NB4 (cell line): ENCODE measurements at regions not wholly inside any gene's neighbourhood (a gene's known extent, or its start where the extent isn't known, plus 50 kb on each side); places are given as distances from the start of the nearest gene placed in this dataset.
"Not testable (repeated sequence)": the region's sequence is repeated elsewhere in the genome, so short reads cannot be mapped to it uniquely, and the experiment has no call there.

Experiments used
- MAX ChIP-seq: IDR thresholded peaks from 2 replicates; pipeline ENCODE4 v1.6.1; 2011; ENCODE audit warnings: low read depth, low read length
- MYC ChIP-seq: IDR thresholded peaks from 2 replicates; pipeline ENCODE4 v1.6.1; 2011; ENCODE audit warnings: low read depth, low read length
- POLR2A ChIP-seq: IDR thresholded peaks from 2 replicates; pipeline ENCODE4 v1.6.1; 2011; ENCODE audit warnings: mild to moderate bottlenecking; ENCODE audit not compliant: insufficient read length; ENCODE audit errors: extremely low read depth
- TF ChIP-seq, protein P1 (sequence below): IDR thresholded peaks from one replicate; pipeline ENCODE4 v1.5.1; 2012; ENCODE audit warnings: low read depth, low read length

GRCh38 chr13:78866076-78866475 is 207.1 kb upstream of the OBI1 start:
- TF ChIP-seq, protein P1, sequence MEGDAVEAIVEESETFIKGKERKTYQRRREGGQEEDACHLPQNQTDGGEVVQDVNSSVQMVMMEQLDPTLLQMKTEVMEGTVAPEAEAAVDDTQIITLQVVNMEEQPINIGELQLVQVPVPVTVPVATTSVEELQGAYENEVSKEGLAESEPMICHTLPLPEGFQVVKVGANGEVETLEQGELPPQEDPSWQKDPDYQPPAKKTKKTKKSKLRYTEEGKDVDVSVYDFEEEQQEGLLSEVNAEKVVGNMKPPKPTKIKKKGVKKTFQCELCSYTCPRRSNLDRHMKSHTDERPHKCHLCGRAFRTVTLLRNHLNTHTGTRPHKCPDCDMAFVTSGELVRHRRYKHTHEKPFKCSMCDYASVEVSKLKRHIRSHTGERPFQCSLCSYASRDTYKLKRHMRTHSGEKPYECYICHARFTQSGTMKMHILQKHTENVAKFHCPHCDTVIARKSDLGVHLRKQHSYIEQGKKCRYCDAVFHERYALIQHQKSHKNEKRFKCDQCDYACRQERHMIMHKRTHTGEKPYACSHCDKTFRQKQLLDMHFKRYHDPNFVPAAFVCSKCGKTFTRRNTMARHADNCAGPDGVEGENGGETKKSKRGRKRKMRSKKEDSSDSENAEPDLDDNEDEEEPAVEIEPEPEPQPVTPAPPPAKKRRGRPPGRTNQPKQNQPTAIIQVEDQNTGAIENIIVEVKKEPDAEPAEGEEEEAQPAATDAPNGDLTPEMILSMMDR: not testable (repeated sequence)
- not testable (repeated sequence) for TF ChIP-seq POLR2A, MAX, MYC
